ENCODE measurements at regions not wholly inside any gene's neighbourhood (a gene's known extent, or its start where the extent isn't known, plus 50 kb on each side); places are given as distances from the start of the nearest gene placed in this dataset.
"Not testable (repeated sequence)": the region's sequence is repeated elsewhere in the genome, so short reads cannot be mapped to it uniquely, and the experiment has no call there.

GRCh38 chr13:44651209-44651608 is 75.1 kb upstream of the TSC22D1 start:
- WGBS, 5 donors, result 0 to 52% (median 26%) methylated on average over 1 to 2 of the region's 2 CpGs
- Histone ChIP-seq H3K9me3 (no peaks in the 10 kb centered on the region), H3K27ac (no peak overlapping the region), H3K4me3 (no peak overlapping the region), H3K4me1 (no peaks in the 10 kb centered on the region), H3K27me3 (replicated peaks in 1 of 7) (no peaks in the 10 kb centered on the region), H3K36me3 (no peaks in the 10 kb centered on the region)
- TF ChIP-seq POLR2AphosphoS5 (IDR thresholded peaks at IDR 0.05) (no peak), POLR2A (IDR thresholded peaks at IDR 0.05) (no peak), CTCF (IDR thresholded peaks at IDR 0.05 in 8 of 11, conservative IDR thresholded peaks at IDR 0.05 in 3 of 11) (no peak)
- intact Hi-C loops (cut with DNase I; ENCODE audit: low total_unique reads), result no loop called here
- no peak for DNase-seq

GRCh38 chr13:44649834-44650233 is 73.7 kb upstream of the TSC22D1 start:
- H3K27me3 ChIP-seq (replicated peaks in 1 of 7), result no peaks in the 10 kb centered on the region
- TF ChIP-seq CTCF (IDR thresholded peaks at IDR 0.05 in 8 of 11, conservative IDR thresholded peaks at IDR 0.05 in 3 of 11), result no peak
- TF ChIP-seq POLR2A (IDR thresholded peaks at IDR 0.05), result no peak
- no peak for TF ChIP-seq POLR2AphosphoS5 (IDR thresholded peaks at IDR 0.05)
- DNase-seq, result no peak
- H3K4me1 ChIP-seq, result no peaks in the 10 kb centered on the region
- H3K4me3 ChIP-seq, result no peak overlapping the region
- H3K9me3 ChIP-seq, result no peaks in the 10 kb centered on the region
- H3K27ac ChIP-seq, result no peak overlapping the region
- no peaks in the 10 kb centered on the region for H3K36me3 ChIP-seq
- intact Hi-C loops (cut with DNase I; ENCODE audit: low total_unique reads), result no loop called here

- no peak for DNase-seq
- Histone ChIP-seq H3K27me3 (replicated peaks in 1 of 7) (no peaks in the 10 kb centered on the region), H3K27ac (no peak overlapping the region), H3K36me3 (no peaks in the 10 kb centered on the region), H3K4me3 (no peak overlapping the region), H3K4me1 (no peaks in the 10 kb centered on the region), H3K9me3 (no peaks in the 10 kb centered on the region)
- whole genome bisulfite sequencing, 5 donors, result 71 to 78% (median 74%) methylated on average over 3 of the region's 3 CpGs
- intact Hi-C loops (cut with DNase I; ENCODE audit: low total_unique reads), result no loop called here
- TF ChIP-seq POLR2AphosphoS5 (IDR thresholded peaks at IDR 0.05) (no peak), POLR2A (IDR thresholded peaks at IDR 0.05) (no peak), CTCF (IDR thresholded peaks at IDR 0.05 in 8 of 11, conservative IDR thresholded peaks at IDR 0.05 in 3 of 11) (no peak)
These were observed 72.9 kb upstream of the TSC22D1 start for GRCh38 chr13:44649104-44649428.

GRCh38 chr13:44648392-44649103 is 72.4 kb upstream of the TSC22D1 start:
- Histone ChIP-seq H3K4me1 (no peaks in the 10 kb centered on the region), H3K9me3 (no peaks in the 10 kb centered on the region), H3K27me3 (replicated peaks in 1 of 7) (no peaks in the 10 kb centered on the region), H3K4me3 (no peak overlapping the region), H3K27ac (no peak overlapping the region), H3K36me3 (no peaks in the 10 kb centered on the region)
- WGBS, 5 donors, result 51 to 79% (median 58%) methylated on average over 2 of the region's 2 CpGs
- TF ChIP-seq POLR2AphosphoS5 (IDR thresholded peaks at IDR 0.05) (no peak), POLR2A (IDR thresholded peaks at IDR 0.05) (no peak), CTCF (IDR thresholded peaks at IDR 0.05 in 8 of 11, conservative IDR thresholded peaks at IDR 0.05 in 3 of 11) (peak in 4 of 11 experiments; percentile 15 to 25 (median 23))
- no peak for DNase-seq
- intact Hi-C loops (cut with DNase I; ENCODE audit: low total_unique reads), result no loop called here

- intact Hi-C loops (cut with DNase I; ENCODE audit: low total_unique reads); H3K4me3 ChIP-seq; H3K27me3 ChIP-seq (replicated peaks in 1 of 7); H3K36me3 ChIP-seq; H3K27ac ChIP-seq; H3K4me1 ChIP-seq; DNase-seq; H3K9me3 ChIP-seq: not testable (repeated sequence)
- 92 to 100% (median 100%) methylated on average over 1 of the region's 1 CpG for WGBS, 5 donors
These were observed 71.4 kb upstream of the TSC22D1 start for GRCh38 chr13:44647560-44647959.

Measured in spleen (tissue), 11 donors.